ENCODE measurements at regions not wholly inside any gene's neighbourhood (a gene's known extent, or its start where the extent isn't known, plus 50 kb on each side); places are given as distances from the start of the nearest gene placed in this dataset.

- no peak for TF ChIP-seq CTCF (IDR thresholded peaks at IDR 0.05)
- ATAC-seq = no peak
- H3K4me1 ChIP-seq = no peaks in the 10 kb centered on the region
- intact Hi-C loops (cut with DNase I) = no loop called here
- no peaks in the 10 kb centered on the region for H3K27me3 ChIP-seq (ENCODE audit: insufficient read depth in 3 of 3, low read length in 2 of 3)
- WGBS, 3 donors = 80 to 84% (median 82%) methylated on average over 5 to 6 of the region's 6 CpGs
- no peaks in the 10 kb centered on the region for H3K36me3 ChIP-seq (ENCODE audit: insufficient read depth in 1 of 2, low read depth in 1 of 2)
- no peaks in the 10 kb centered on the region for H3K9me3 ChIP-seq
- DNase-seq = no peak
- H3K4me3 ChIP-seq = no peak overlapping the region
- no peak overlapping the region for H3K27ac ChIP-seq
Observed at GRCh38 chr2:67318993-67319481, 78.1 kb upstream of the ETAA1 start.

GRCh38 chr2:67320861-67321587 lies 76.1 kb upstream of the ETAA1 start:
- Histone ChIP-seq H3K4me1 (no peaks in the 10 kb centered on the region), H3K27me3 (ENCODE audit: insufficient read depth in 3 of 3, low read length in 2 of 3) (no peaks in the 10 kb centered on the region), H3K27ac (no peak overlapping the region), H3K36me3 (ENCODE audit: insufficient read depth in 1 of 2, low read depth in 1 of 2) (no peaks in the 10 kb centered on the region), H3K9me3 (no peaks in the 10 kb centered on the region), H3K4me3 (no peak overlapping the region)
- DNase-seq (no peak), ATAC-seq (no peak)
- intact Hi-C loops (cut with DNase I) = no loop called here
- WGBS, 3 donors = 54 to 64% (median 63%) methylated on average over 3 of the region's 3 CpGs
- no peak for TF ChIP-seq CTCF (IDR thresholded peaks at IDR 0.05)

GRCh38 chr2:67321588-67321903 lies 75.6 kb upstream of the ETAA1 start:
- Histone ChIP-seq H3K36me3 (ENCODE audit: insufficient read depth in 1 of 2, low read depth in 1 of 2) (no peaks in the 10 kb centered on the region), H3K27ac (no peak overlapping the region), H3K27me3 (ENCODE audit: insufficient read depth in 3 of 3, low read length in 2 of 3) (no peaks in the 10 kb centered on the region), H3K4me1 (no peaks in the 10 kb centered on the region), H3K9me3 (no peaks in the 10 kb centered on the region), H3K4me3 (no peak overlapping the region)
- DNase-seq = no peak
- TF ChIP-seq CTCF (IDR thresholded peaks at IDR 0.05) = no peak
- WGBS, 3 donors = 84 to 96% (median 86%) methylated on average over 3 of the region's 3 CpGs
- ATAC-seq = no peak
- intact Hi-C loops (cut with DNase I) = no loop called here

- TF ChIP-seq CTCF (IDR thresholded peaks at IDR 0.05) = peak; percentile 35
- Histone ChIP-seq H3K4me1 (no peaks in the 10 kb centered on the region), H3K27me3 (ENCODE audit: insufficient read depth in 3 of 3, low read length in 2 of 3) (no peaks in the 10 kb centered on the region), H3K27ac (no peak overlapping the region), H3K4me3 (no peak overlapping the region), H3K36me3 (ENCODE audit: insufficient read depth in 1 of 2, low read depth in 1 of 2) (no peaks in the 10 kb centered on the region), H3K9me3 (no peaks in the 10 kb centered on the region)
- peak in 3 of 4 donors; percentile 68 to 75 (median 71) for ATAC-seq
- intact Hi-C loops (cut with DNase I) = no loop called here
- no peak for DNase-seq
- 24 to 47% (median 35%) methylated on average over 3 of the region's 3 CpGs for WGBS, 3 donors
Observed at GRCh38 chr2:67322353-67323001, 74.7 kb upstream of the ETAA1 start.

All from psoas muscle (tissue), 7 donors.